ENCODE measurements at regions not wholly inside any gene's neighbourhood (a gene's known extent, or its start where the extent isn't known, plus 50 kb on each side); places are given as distances from the start of the nearest gene placed in this dataset.

DNA sequence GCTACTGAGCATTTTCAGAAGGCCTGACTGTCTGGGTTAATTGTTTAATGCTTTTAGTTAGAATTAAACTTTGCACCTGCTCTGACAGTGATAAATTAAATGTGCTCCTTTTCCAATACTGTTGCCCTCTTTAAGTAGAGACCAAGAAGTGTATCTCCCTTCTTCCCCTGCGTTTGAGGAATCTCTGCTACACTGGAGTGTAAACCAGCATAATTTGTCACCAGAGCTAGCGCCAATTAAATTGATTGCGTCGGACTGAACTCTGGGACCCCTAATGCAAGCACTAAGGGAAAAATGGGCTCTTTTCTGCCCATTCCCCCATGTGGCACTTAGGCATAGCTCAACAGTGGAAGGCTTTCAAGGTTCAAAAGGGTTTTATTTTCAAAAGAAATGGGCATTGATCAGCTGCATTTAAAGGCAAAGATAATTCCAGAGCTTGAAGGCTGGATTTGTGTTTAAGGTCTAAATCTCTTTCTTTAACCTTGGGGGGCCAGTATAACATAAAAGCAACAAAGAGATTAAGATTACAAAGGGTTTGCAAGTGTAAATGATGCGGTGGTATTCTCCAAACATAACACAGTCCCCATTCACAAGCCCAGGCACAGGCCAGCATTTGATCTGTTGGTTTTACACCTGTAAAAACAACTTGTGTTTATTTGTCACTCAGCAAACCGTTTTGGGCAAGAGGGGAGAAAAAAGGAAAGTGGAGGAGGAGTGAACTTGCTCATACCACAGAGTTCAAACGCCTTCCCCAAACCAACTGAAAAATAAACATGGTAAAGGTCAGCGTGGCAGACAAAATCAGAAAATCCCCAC, 427.6 kb downstream of the BCL11A start:
- ChIA-PET POLR2A (no interaction called here), CTCF (no interaction called here)
- ATAC-seq (no peak), DNase-seq (no peak)
- Mint-ChIP-seq H3K4me3 (no peak overlapping the region), H3K36me3 (ENCODE audit: low read depth) (no peaks in the 10 kb centered on the region), H3K27me3 (no peaks in the 10 kb centered on the region), H3K9me3 (ENCODE audit: low read depth) (no peaks in the 10 kb centered on the region), H3K27ac (no peak overlapping the region), H3K4me1 (no peaks in the 10 kb centered on the region)
- intact Hi-C loops (cut with DNase I, micrococcal nuclease), result no loop called here

DNA sequence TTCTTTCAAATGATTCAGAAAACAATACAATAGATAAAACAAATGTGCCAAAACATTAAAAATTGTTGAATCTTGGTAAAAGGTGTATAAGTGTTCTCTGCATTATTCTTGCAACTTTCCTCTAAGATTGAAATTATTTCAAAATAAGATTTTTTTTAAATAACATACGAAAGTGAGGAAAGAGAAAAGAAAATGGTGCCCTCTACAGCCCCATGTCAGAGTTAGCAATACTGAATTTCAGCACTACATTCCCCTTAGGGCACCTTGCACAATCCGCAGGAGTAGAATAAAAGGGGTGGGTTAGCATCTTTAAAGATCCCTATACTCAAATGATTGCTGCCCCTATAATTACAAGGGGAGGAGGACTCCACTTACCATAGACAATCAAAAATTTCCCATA, 433.7 kb downstream of the BCL11A start:
- H3K27ac Mint-ChIP-seq, result no peak overlapping the region
- no peaks in the 10 kb centered on the region for H3K36me3 Mint-ChIP-seq (ENCODE audit: low read depth)
- DNase-seq (no peak), ATAC-seq (no peak)
- CTCF ChIA-PET, result no interaction called here
- H3K4me1 Mint-ChIP-seq, result no peaks in the 10 kb centered on the region
- peaks cover 2% of the 10 kb centered on the region for H3K27me3 Mint-ChIP-seq
- POLR2A ChIA-PET, result no interaction called here
- intact Hi-C loops (cut with DNase I, micrococcal nuclease), result no loop called here
- H3K4me3 Mint-ChIP-seq, result no peak overlapping the region
- H3K9me3 Mint-ChIP-seq (ENCODE audit: low read depth), result no peaks in the 10 kb centered on the region

- ChIA-PET CTCF (no interaction called here), POLR2A (no interaction called here)
- Mint-ChIP-seq H3K9me3 (ENCODE audit: low read depth) (no peaks in the 10 kb centered on the region), H3K4me1 (no peaks in the 10 kb centered on the region), H3K4me3 (no peak overlapping the region), H3K36me3 (ENCODE audit: low read depth) (no peaks in the 10 kb centered on the region), H3K27me3 (peaks cover 2% of the 10 kb centered on the region), H3K27ac (no peak overlapping the region)
- intact Hi-C loops (cut with DNase I, micrococcal nuclease), result no loop called here
- DNase-seq (no peak), ATAC-seq (no peak)
Observed at GRCh38 chr2:60118917-60119316, 434.5 kb downstream of the BCL11A start.

GRCh38 chr2:60118061-60118460, 435.4 kb downstream of the BCL11A start:
- ATAC-seq, result no peak
- no peak for DNase-seq
- POLR2A ChIA-PET, result no interaction called here
- intact Hi-C loops (cut with DNase I, micrococcal nuclease), result no loop called here
- H3K27ac Mint-ChIP-seq, result no peak overlapping the region
- peaks cover 2% of the 10 kb centered on the region for H3K27me3 Mint-ChIP-seq
- CTCF ChIA-PET, result no interaction called here
- H3K4me3 Mint-ChIP-seq, result no peak overlapping the region
- H3K4me1 Mint-ChIP-seq, result no peaks in the 10 kb centered on the region
- no peaks in the 10 kb centered on the region for H3K36me3 Mint-ChIP-seq (ENCODE audit: low read depth)
- H3K9me3 Mint-ChIP-seq (ENCODE audit: low read depth), result no peaks in the 10 kb centered on the region

DNA sequence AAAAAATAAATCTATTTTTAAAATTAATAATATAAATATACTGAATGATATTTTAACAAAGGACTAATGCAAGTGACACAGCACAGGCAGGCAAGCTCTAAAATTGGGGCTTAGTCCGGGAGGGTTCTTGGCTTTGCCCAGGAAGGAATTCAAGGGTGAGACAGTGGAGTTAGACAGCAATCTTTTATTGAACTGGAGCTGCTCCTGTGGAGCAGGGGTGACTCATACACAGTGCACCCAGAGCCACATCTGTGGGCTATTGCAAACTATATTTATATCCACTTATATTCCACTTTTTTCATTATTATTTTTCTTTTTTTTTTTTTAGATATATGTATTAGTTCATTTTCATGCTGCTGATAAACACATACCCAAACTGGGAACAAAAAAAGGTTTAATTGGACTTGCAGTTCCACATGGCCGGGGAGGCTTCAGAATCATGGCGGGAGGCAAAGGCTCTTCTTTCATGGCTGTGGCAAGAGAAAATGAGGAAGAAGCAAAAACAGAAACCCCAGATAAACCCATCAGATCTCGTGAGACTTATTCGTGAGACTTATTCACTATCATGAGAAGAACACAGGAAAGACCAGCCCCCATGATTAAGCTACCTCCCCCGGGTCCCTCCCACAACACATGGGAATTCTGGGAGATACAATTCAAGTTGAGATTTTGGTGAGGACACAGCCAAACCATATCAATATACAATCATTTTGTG, 437.1 kb downstream of the BCL11A start:
- intact Hi-C loops (cut with DNase I, micrococcal nuclease), result no loop called here
- H3K4me3 Mint-ChIP-seq, result no peak overlapping the region
- DNase-seq, result no peak
- no peaks in the 10 kb centered on the region for H3K36me3 Mint-ChIP-seq (ENCODE audit: low read depth)
- H3K4me1 Mint-ChIP-seq, result no peaks in the 10 kb centered on the region
- no peak for ATAC-seq
- peaks cover 2% of the 10 kb centered on the region for H3K27me3 Mint-ChIP-seq
- H3K27ac Mint-ChIP-seq, result no peak overlapping the region
- ChIA-PET POLR2A (no interaction called here), CTCF (no interaction called here)
- H3K9me3 Mint-ChIP-seq (ENCODE audit: low read depth), result no peaks in the 10 kb centered on the region

DNA sequence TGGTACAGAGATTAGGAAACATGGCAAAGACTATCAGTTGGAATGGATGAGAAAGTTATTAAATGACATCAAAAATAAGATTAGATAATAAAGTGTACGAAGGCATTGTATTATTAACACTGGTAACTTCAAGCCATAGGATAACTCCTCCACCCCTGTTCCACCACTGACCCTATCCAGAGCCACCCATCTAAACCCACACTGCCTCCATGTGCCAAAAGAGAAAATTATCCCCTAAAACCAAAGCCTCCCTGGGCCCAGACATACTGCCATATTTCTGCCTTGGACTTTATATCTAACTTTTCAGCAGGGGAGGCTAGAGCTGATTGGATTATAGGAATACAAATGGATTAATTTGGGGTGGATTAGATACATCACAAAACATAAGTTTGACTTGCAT, 443.7 kb downstream of the BCL11A start:
- peaks cover 10% of the 10 kb centered on the region for H3K4me1 Mint-ChIP-seq
- no peaks in the 10 kb centered on the region for H3K27me3 Mint-ChIP-seq
- H3K9me3 Mint-ChIP-seq (ENCODE audit: low read depth), result no peaks in the 10 kb centered on the region
- H3K36me3 Mint-ChIP-seq (ENCODE audit: low read depth), result no peaks in the 10 kb centered on the region
- H3K4me3 Mint-ChIP-seq, result no peak overlapping the region
- no peak for DNase-seq
- POLR2A ChIA-PET, result no interaction called here
- intact Hi-C loops (cut with DNase I, micrococcal nuclease), result no loop called here
- CTCF ChIA-PET, result no interaction called here
- no peak overlapping the region for H3K27ac Mint-ChIP-seq
- no peak for ATAC-seq

DNA sequence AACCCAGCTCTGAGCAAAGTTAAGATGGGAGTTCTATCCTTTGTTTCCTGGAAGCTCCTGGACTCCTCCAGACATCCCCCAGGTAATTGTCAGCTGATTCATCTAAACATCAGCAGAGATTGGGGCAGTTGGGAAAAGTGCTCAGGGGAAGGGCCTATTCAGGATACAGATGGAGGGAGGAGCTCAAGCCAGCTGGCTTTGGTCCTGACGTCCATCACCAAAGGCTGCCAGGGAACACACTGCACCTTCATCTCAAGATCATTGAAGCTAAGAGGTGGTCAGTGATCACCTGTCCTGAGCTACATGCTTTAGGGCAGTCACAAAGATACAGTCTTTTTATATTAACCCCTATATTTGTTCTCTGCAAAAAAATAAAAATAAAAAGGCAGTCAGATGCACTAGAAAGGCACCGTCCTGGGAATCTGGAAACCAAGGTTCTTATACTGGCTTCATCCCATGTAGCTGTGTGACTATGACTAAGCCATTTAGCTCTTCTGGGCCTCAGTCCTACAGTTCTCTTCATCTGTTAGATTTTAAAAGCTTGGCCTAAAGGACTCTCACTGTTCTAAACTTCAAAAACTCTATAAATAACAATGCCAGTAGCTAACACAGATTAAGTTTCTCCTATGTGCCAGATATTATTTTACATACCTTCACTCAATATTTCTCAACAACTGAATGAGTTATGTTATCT, 446.5 kb downstream of the BCL11A start:
- CTCF ChIA-PET, result no interaction called here
- intact Hi-C loops (cut with DNase I, micrococcal nuclease), result no loop called here

GRCh38 chr2:60105906-60106305, 447.5 kb downstream of the BCL11A start:
- CTCF ChIA-PET, result no interaction called here
- H3K4me3 Mint-ChIP-seq, result no peak overlapping the region
- H3K9me3 Mint-ChIP-seq (ENCODE audit: low read depth), result no peaks in the 10 kb centered on the region
- intact Hi-C loops (cut with DNase I, micrococcal nuclease), result no loop called here
- H3K27me3 Mint-ChIP-seq, result no peaks in the 10 kb centered on the region
- H3K36me3 Mint-ChIP-seq (ENCODE audit: low read depth), result no peaks in the 10 kb centered on the region
- DNase-seq, result peak; percentile 14
- POLR2A ChIA-PET, result no interaction called here
- no peak for ATAC-seq
- peaks cover 15% of the 10 kb centered on the region for H3K4me1 Mint-ChIP-seq
- no peak overlapping the region for H3K27ac Mint-ChIP-seq

More for the DNA sequence above, 446.5 kb downstream of the BCL11A start:
- ATAC-seq, result no peak
- POLR2A ChIA-PET, result no interaction called here
- H3K27me3 Mint-ChIP-seq, result no peaks in the 10 kb centered on the region
- H3K4me1 Mint-ChIP-seq, result peaks cover 15% of the 10 kb centered on the region
- no peaks in the 10 kb centered on the region for H3K36me3 Mint-ChIP-seq (ENCODE audit: low read depth)
- H3K4me3 Mint-ChIP-seq, result no peak overlapping the region
- DNase-seq, result no peak
- no peak overlapping the region for H3K27ac Mint-ChIP-seq
- H3K9me3 Mint-ChIP-seq (ENCODE audit: low read depth), result no peaks in the 10 kb centered on the region

- Mint-ChIP-seq H3K36me3 (ENCODE audit: low read depth) (no peaks in the 10 kb centered on the region), H3K27me3 (no peaks in the 10 kb centered on the region), H3K4me3 (peak overlapping the region; percentile 37), H3K4me1 (peaks cover 15% of the 10 kb centered on the region), H3K9me3 (ENCODE audit: low read depth) (no peaks in the 10 kb centered on the region), H3K27ac (peak overlapping the region; percentile 52)
- ChIA-PET CTCF (no interaction called here), POLR2A (no interaction called here)
- DNase-seq (peak; percentile 12), ATAC-seq (peak; percentile 92)
- intact Hi-C loops (cut with DNase I, micrococcal nuclease), result no loop called here
Observed at GRCh38 chr2:60104514-60105505, 448.6 kb downstream of the BCL11A start.

- peaks cover 8% of the 10 kb centered on the region for H3K4me1 Mint-ChIP-seq
- DNase-seq (peak; percentile 18), ATAC-seq (no peak)
- H3K27me3 Mint-ChIP-seq, result peaks cover 2% of the 10 kb centered on the region
- no peaks in the 10 kb centered on the region for H3K36me3 Mint-ChIP-seq (ENCODE audit: low read depth)
- H3K27ac Mint-ChIP-seq, result no peak overlapping the region
- CTCF ChIA-PET, result no interaction called here
- no peak overlapping the region for H3K4me3 Mint-ChIP-seq
- POLR2A ChIA-PET, result no interaction called here
- H3K9me3 Mint-ChIP-seq (ENCODE audit: low read depth), result no peaks in the 10 kb centered on the region
- intact Hi-C loops (cut with DNase I, micrococcal nuclease), result no loop called here
Observed at GRCh38 chr2:60100034-60100433, 453.4 kb downstream of the BCL11A start.

DNA sequence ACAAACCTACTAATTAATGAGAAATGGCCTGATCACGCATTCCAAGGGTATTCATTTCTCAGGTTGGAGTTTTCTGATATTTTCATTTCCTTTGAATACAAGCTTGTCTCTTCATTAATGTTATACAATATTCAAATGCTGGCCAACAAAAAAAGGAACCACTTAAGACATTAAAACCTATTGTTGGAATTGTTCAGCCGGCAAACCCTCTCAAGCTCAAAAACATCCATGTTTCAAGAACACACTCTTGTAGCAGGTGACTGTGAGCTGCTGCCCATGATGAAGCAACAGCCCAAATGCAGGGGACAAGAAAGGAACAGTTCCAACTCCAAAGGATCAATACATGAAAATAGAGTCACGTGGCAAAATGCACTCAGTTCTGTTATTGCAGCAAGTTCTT, 454.5 kb downstream of the BCL11A start:
- POLR2A ChIA-PET, result no interaction called here
- intact Hi-C loops (cut with DNase I, micrococcal nuclease), result no loop called here
- CTCF ChIA-PET, result no interaction called here

More for the DNA sequence above, 454.5 kb downstream of the BCL11A start:
- no peaks in the 10 kb centered on the region for H3K9me3 Mint-ChIP-seq (ENCODE audit: low read depth)
- H3K27ac Mint-ChIP-seq, result no peak overlapping the region
- DNase-seq, result no peak
- H3K36me3 Mint-ChIP-seq (ENCODE audit: low read depth), result no peaks in the 10 kb centered on the region
- no peaks in the 10 kb centered on the region for H3K4me1 Mint-ChIP-seq
- peaks cover 2% of the 10 kb centered on the region for H3K27me3 Mint-ChIP-seq
- ATAC-seq, result no peak
- no peak overlapping the region for H3K4me3 Mint-ChIP-seq
